ENCODE measurements at regions not wholly inside any gene's neighbourhood (a gene's known extent, or its start where the extent isn't known, plus 50 kb on each side); places are given as distances from the start of the nearest gene placed in this dataset.

- DNase-seq = no peak
These were observed 263.6 kb downstream of the DDX3Y start for GRCh38 chrY:13168257-13168656.
